ENCODE measurements at regions not wholly inside any gene's neighbourhood (a gene's known extent, or its start where the extent isn't known, plus 50 kb on each side); places are given as distances from the start of the nearest gene placed in this dataset.

GRCh38 chr21:23725576-23725975, 1881.7 kb downstream of the MRPL39 start:
- DNase-seq (ENCODE audit: low read depth in 4 of 4, low spot score in 2 of 4), result no peak

- DNase-seq (ENCODE audit: low read depth in 4 of 4, low spot score in 2 of 4), result no peak
Observed at GRCh38 chr21:23718446-23719285, 1888.6 kb downstream of the MRPL39 start.

GRCh38 chr21:23712166-23712565, 1895.1 kb downstream of the MRPL39 start:
- no peak for DNase-seq (ENCODE audit: low read depth in 4 of 4, low spot score in 2 of 4)

- no peak for DNase-seq (ENCODE audit: low read depth in 4 of 4, low spot score in 2 of 4)
Observed at GRCh38 chr21:23706431-23706830, 1900.8 kb downstream of the MRPL39 start.

GRCh38 chr21:23699402-23699801, 1907.9 kb downstream of the MRPL39 start:
- no peak for DNase-seq (ENCODE audit: low read depth in 4 of 4, low spot score in 2 of 4)

- DNase-seq (ENCODE audit: low read depth in 4 of 4, low spot score in 2 of 4), result no peak
Observed at GRCh38 chr21:23698619-23699018, 1908.7 kb downstream of the MRPL39 start.

GRCh38 chr21:23695443-23695842, 1911.8 kb downstream of the MRPL39 start:
- no peak for DNase-seq (ENCODE audit: low read depth in 4 of 4, low spot score in 2 of 4)

GRCh38 chr21:23694390-23694789, 1912.9 kb downstream of the MRPL39 start:
- no peak for DNase-seq (ENCODE audit: low read depth in 4 of 4, low spot score in 2 of 4)

GRCh38 chr21:23690316-23690715, 1917.0 kb downstream of the MRPL39 start:
- no peak for DNase-seq (ENCODE audit: low read depth in 4 of 4, low spot score in 2 of 4)

GRCh38 chr21:23686737-23687523, 1920.4 kb downstream of the MRPL39 start:
- no peak for DNase-seq (ENCODE audit: low read depth in 4 of 4, low spot score in 2 of 4)

- DNase-seq (ENCODE audit: low read depth in 4 of 4, low spot score in 2 of 4), result no peak
Observed at GRCh38 chr21:23684431-23684830, 1922.8 kb downstream of the MRPL39 start.

- DNase-seq (ENCODE audit: low read depth in 4 of 4, low spot score in 2 of 4), result no peak
Observed at GRCh38 chr21:23664193-23664694, 1943.0 kb downstream of the MRPL39 start.

GRCh38 chr21:23660560-23660959, 1946.7 kb downstream of the MRPL39 start:
- DNase-seq (ENCODE audit: low read depth in 4 of 4, low spot score in 2 of 4), result no peak

- no peak for DNase-seq (ENCODE audit: low read depth in 4 of 4, low spot score in 2 of 4)
Observed at GRCh38 chr21:23644768-23645167, 1962.5 kb downstream of the MRPL39 start.

- no peak for DNase-seq (ENCODE audit: low read depth in 4 of 4, low spot score in 2 of 4)
Observed at GRCh38 chr21:23639721-23640120, 1967.6 kb downstream of the MRPL39 start.

- DNase-seq (ENCODE audit: low read depth in 4 of 4, low spot score in 2 of 4), result no peak
Observed at GRCh38 chr21:23638131-23638695, 1969.1 kb downstream of the MRPL39 start.

- no peak for DNase-seq (ENCODE audit: low read depth in 4 of 4, low spot score in 2 of 4)
Observed at GRCh38 chr21:23633447-23633940, 1973.8 kb downstream of the MRPL39 start.

- DNase-seq (ENCODE audit: low read depth in 4 of 4, low spot score in 2 of 4), result no peak
Observed at GRCh38 chr21:23624281-23624680, 1983.0 kb downstream of the MRPL39 start.

- DNase-seq (ENCODE audit: low read depth in 4 of 4, low spot score in 2 of 4), result no peak
Observed at GRCh38 chr21:23613014-23613413, 1994.3 kb downstream of the MRPL39 start.

- DNase-seq (ENCODE audit: low read depth in 4 of 4, low spot score in 2 of 4), result no peak
Observed at GRCh38 chr21:23612210-23612609, 1995.1 kb downstream of the MRPL39 start.

GRCh38 chr21:23607782-23608431, 1999.4 kb downstream of the MRPL39 start:
- no peak for DNase-seq (ENCODE audit: low read depth in 4 of 4, low spot score in 2 of 4)
